PC-3 (cell line): ENCODE measurements at regions not wholly inside any gene's neighbourhood (a gene's known extent, or its start where the extent isn't known, plus 50 kb on each side); places are given as distances from the start of the nearest gene placed in this dataset.

Experiments
- ATAC-seq: fragments of 200-7000 bp; cut with Tn5 transposase; 2 replicates; pipeline ENCODE4 v1.9.1; 2020; ENCODE audit warnings: mild to moderate bottlenecking, moderate library complexity
- BruUV-seq: library from RNA; stranded (reverse); fragments of 400-500 nt; replicated peaks from 2 replicates; lab custom pipeline; 2021; lab: Mats Ljungman, UMichigan
- CTCF ChIA-PET: fragments of 300-600 bp; sonication (Branson Sonifier 250); formaldehyde crosslinking; loops from one replicate; lab custom pipeline; 2022; ENCODE audit warnings: antibody characterized with exemption; lab: Charles Lee
- POLR2A ChIA-PET: fragments of 300-600 bp; sonication (Branson Sonifier 250); formaldehyde crosslinking; loops from one replicate; lab custom pipeline; 2022; ENCODE audit warnings: antibody characterized with exemption; ENCODE audit not compliant: unreplicated experiment; lab: Charles Lee
- DNase-seq: peaks from one replicate; pipeline ENCODE4 v3.0.0-alpha.2; 2015
- H2AFZ ChIP-seq: fragments of 300-600 bp; sonication (generic); 2 replicates; pipeline ENCODE4 v1.6.0; 2016; ENCODE audit warnings: antibody characterized with exemption, low read length
- H3F3A ChIP-seq: fragments of 300-600 bp; sonication (generic); one replicate; pipeline ENCODE4 v1.6.0; 2017; ENCODE audit warnings: antibody characterized with exemption, low read length, control low read depth, mild to moderate bottlenecking; ENCODE audit not compliant: unreplicated experiment
- H3K27ac ChIP-seq: fragments of 300-600 bp; sonication (generic); 2 replicates; pipeline ENCODE4 v1.5.1; 2016; ENCODE audit warnings: mild to moderate bottlenecking, low read length
- H3K27me3 ChIP-seq: fragments of 300-600 bp; sonication (generic); 2 replicates; pipeline ENCODE4 v1.6.1; 2016; ENCODE audit warnings: low read length, mixed read lengths
- H3K36me3 ChIP-seq: fragments of 300-600 bp; sonication (generic); 2 replicates; pipeline ENCODE4 v1.6.1; 2016; ENCODE audit warnings: low read depth, mixed run types, low read length, mixed read lengths
- H3K4me1 ChIP-seq: fragments of 300-600 bp; sonication (generic); 2 replicates; pipeline ENCODE4 v1.5.1; 2016; ENCODE audit warnings: low read length; ENCODE audit not compliant: insufficient read depth
- H3K4me2 ChIP-seq: fragments of 300-600 bp; sonication (generic); 2 replicates; pipeline ENCODE4 v1.6.0; 2016; ENCODE audit warnings: low read length
- H3K4me3 ChIP-seq: fragments of 300-600 bp; sonication (generic); 2 replicates; pipeline ENCODE4 v1.5.1; 2016; ENCODE audit warnings: mild to moderate bottlenecking, low read length, mixed read lengths
- H3K79me2 ChIP-seq: fragments of 300-600 bp; sonication (generic); 2 replicates; pipeline ENCODE4 v1.6.1; 2017; ENCODE audit warnings: low read length, mixed read lengths
- H3K9ac ChIP-seq: fragments of 300-600 bp; sonication (generic); 2 replicates; pipeline ENCODE4 v1.6.0; 2016; ENCODE audit warnings: mild to moderate bottlenecking, low read length
- H3K9me2 ChIP-seq: fragments of 300-600 bp; sonication (generic); replicated peaks from 2 replicates; pipeline ENCODE4 v1.6.1; 2016; ENCODE audit warnings: mixed run types, low read length, mixed read lengths
- H3K9me3 ChIP-seq: fragments of 300-600 bp; sonication (generic); 2 replicates; pipeline ENCODE4 v1.6.1; 2016; ENCODE audit warnings: low read length, mixed read lengths
- H4K20me1 ChIP-seq: fragments of 300-600 bp; sonication (generic); 2 replicates; pipeline ENCODE4 v1.6.1; 2016; ENCODE audit warnings: low read length, mixed read lengths
- CTCF ChIP-seq: fragments of 300-600 bp; sonication (generic); conservative IDR thresholded peaks from 2 replicates; pipeline ENCODE4 v1.5.1; 2017; ENCODE audit warnings: antibody characterized with exemption, low read depth, mild to moderate bottlenecking, low read length
- EZH2 ChIP-seq: fragments of 300-600 bp; sonication (generic); IDR thresholded peaks from one replicate; pipeline ENCODE4 v1.6.1; 2017; ENCODE audit warnings: antibody characterized with exemption, mild to moderate bottlenecking, low read length; ENCODE audit not compliant: unreplicated experiment
- EZH2phosphoT487 ChIP-seq: fragments of 300-600 bp; sonication (generic); IDR thresholded peaks from 2 replicates; pipeline ENCODE4 v1.6.1; 2018; ENCODE audit warnings: mild to moderate bottlenecking, antibody characterized with exemption, low read length, borderline replicate concordance
- intact Hi-C: fragments of 100-400 bp; cut with micrococcal nuclease; formaldehyde crosslinking; loops from 2 replicates; pipeline ENCODE4 v1.9.0; 2023

GRCh38 chr3:151935446-151935845, 62.0 kb downstream of the SUCNR1 start:
- ChIA-PET POLR2A (no interaction called here), CTCF (no interaction called here)
- ATAC-seq = no peak
- no peak overlapping the region for H3K4me2 ChIP-seq
- no peaks in the 10 kb centered on the region for H3K79me2 ChIP-seq
- H3K27ac ChIP-seq = no peak overlapping the region
- TF ChIP-seq EZH2phosphoT487 = no peak
- TF ChIP-seq CTCF = no peak
- TF ChIP-seq EZH2 = no peak
- H3K9me3 ChIP-seq = no peaks in the 10 kb centered on the region
- no peaks in the 10 kb centered on the region for H3K27me3 ChIP-seq
- H3K9ac ChIP-seq = no peak overlapping the region
- no TSS peak for BruUV-seq
- intact Hi-C loops = no loop called here
- H3K4me3 ChIP-seq = no peak overlapping the region
- H3K36me3 ChIP-seq = no peaks in the 10 kb centered on the region
- peaks cover 10% of the 10 kb centered on the region for H3K4me1 ChIP-seq
- H2AFZ ChIP-seq = no peak overlapping the region
- H3K9me2 ChIP-seq = no peaks in the 10 kb centered on the region
- no peaks in the 10 kb centered on the region for H4K20me1 ChIP-seq
- H3F3A ChIP-seq = no peaks in the 10 kb centered on the region
- DNase-seq = no peak

GRCh38 chr3:151940481-151940880, 67.0 kb downstream of the SUCNR1 start:
- ATAC-seq (no peak), DNase-seq (no peak)
- no peak for TF ChIP-seq CTCF
- TF ChIP-seq EZH2 = no peak
- Histone ChIP-seq H4K20me1 (no peaks in the 10 kb centered on the region), H3K27ac (no peak overlapping the region), H3K27me3 (no peaks in the 10 kb centered on the region), H3K9ac (no peak overlapping the region), H3K36me3 (no peaks in the 10 kb centered on the region), H3K9me2 (no peaks in the 10 kb centered on the region), H3K4me1 (no peaks in the 10 kb centered on the region), H2AFZ (no peak overlapping the region), H3K4me3 (no peak overlapping the region), H3K4me2 (no peak overlapping the region), H3F3A (no peaks in the 10 kb centered on the region), H3K79me2 (no peaks in the 10 kb centered on the region), H3K9me3 (no peaks in the 10 kb centered on the region)
- intact Hi-C loops = no loop called here
- ChIA-PET CTCF (no interaction called here), POLR2A (no interaction called here)
- no TSS peak for BruUV-seq

DNA sequence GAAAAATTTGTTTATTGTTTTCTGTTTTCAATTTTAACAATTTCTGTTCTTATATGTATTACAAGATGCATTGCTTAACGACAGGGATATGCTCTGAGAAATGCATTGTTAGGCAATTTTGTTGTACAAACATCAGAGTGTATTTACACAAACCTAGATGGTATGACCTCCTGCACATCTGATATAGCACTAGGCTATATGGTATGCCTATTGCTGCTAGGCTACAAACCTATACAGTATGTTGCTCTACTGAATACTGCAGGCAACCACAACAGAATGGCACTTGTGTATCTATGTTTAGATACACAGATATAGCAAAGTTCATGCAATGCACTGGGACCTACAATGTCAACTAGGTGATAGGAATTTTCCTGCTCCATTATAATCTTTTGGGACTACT, 70.1 kb downstream of the SUCNR1 start:
- Histone ChIP-seq H3K4me3 (no peak overlapping the region), H3K36me3 (no peaks in the 10 kb centered on the region), H3K27me3 (no peaks in the 10 kb centered on the region), H3K9me3 (no peaks in the 10 kb centered on the region), H3F3A (no peaks in the 10 kb centered on the region), H3K27ac (no peak overlapping the region), H3K9me2 (no peaks in the 10 kb centered on the region), H3K4me2 (no peak overlapping the region), H3K4me1 (no peaks in the 10 kb centered on the region), H4K20me1 (no peaks in the 10 kb centered on the region), H2AFZ (no peak overlapping the region), H3K79me2 (no peaks in the 10 kb centered on the region), H3K9ac (no peak overlapping the region)
- ChIA-PET CTCF (no interaction called here), POLR2A (interaction anchor here (0.6 kb wide), 1 partner anchor 84 kb away, joined by 3 read pairs; no protein-coding TSS in a partner anchor)
- intact Hi-C loops = no loop called here
- DNase-seq (no peak), ATAC-seq (no peak)
- no TSS peak for BruUV-seq
- TF ChIP-seq EZH2phosphoT487 (no peak), EZH2 (no peak), CTCF (no peak)
